OCI-LY7 (cell line): ENCODE measurements at regions not wholly inside any gene's neighbourhood (a gene's known extent, or its start where the extent isn't known, plus 50 kb on each side); places are given as distances from the start of the nearest gene placed in this dataset.
A peak's percentile ranks its signal among the peaks of the same experiment; 100 is the strongest.

Experiments used
- BruUV-seq: library from RNA; stranded (reverse); fragments of 400-500 nt; replicated peaks from 2 replicates; lab custom pipeline; 2021; lab: Mats Ljungman, UMichigan
- CTCF ChIA-PET: fragments of 300-600 bp; sonication (Branson Sonifier 250); formaldehyde crosslinking; loops from one replicate; lab custom pipeline; 2022; ENCODE audit warnings: antibody characterized with exemption; ENCODE audit not compliant: unreplicated experiment; lab: Charles Lee
- POLR2A ChIA-PET: fragments of 300-600 bp; sonication (Branson Sonifier 250); formaldehyde crosslinking; loops from one replicate; lab custom pipeline; 2022; ENCODE audit warnings: antibody characterized with exemption; lab: Charles Lee
- DNase-seq: peaks from one replicate; pipeline ENCODE4 v3.0.0-alpha.2; 2015; ENCODE audit warnings: low spot score
- H2AFZ ChIP-seq: fragments of 200-600 bp; sonication (generic), shearing (Covaris generic); 2 replicates; pipeline ENCODE4 v1.6.1; 2014; ENCODE audit warnings: mild to moderate bottlenecking, antibody characterized with exemption, low read length, moderate library complexity
- H3K27ac ChIP-seq: fragments of 200-600 bp; sonication (generic); 2 replicates; pipeline ENCODE4 v1.5.1; 2014; ENCODE audit warnings: mixed run types, low read depth, mild to moderate bottlenecking, moderate library complexity, low read length, inconsistent platforms; ENCODE audit not compliant: poor library complexity, severe bottlenecking
- H3K36me3 ChIP-seq: fragments of 200-600 bp; sonication (generic); 2 replicates; pipeline ENCODE4 v1.6.1; 2014; ENCODE audit warnings: mild to moderate bottlenecking, antibody characterized with exemption, low read length, moderate library complexity, mixed read lengths; ENCODE audit not compliant: insufficient read depth
- H3K4me1 ChIP-seq: fragments of 200-600 bp; sonication (generic); 2 replicates; pipeline ENCODE4 v1.5.1; 2014; ENCODE audit warnings: mild to moderate bottlenecking, low read length; ENCODE audit not compliant: insufficient read depth, poor library complexity, severe bottlenecking
- H3K4me2 ChIP-seq: fragments of 200-600 bp; sonication (generic); 2 replicates; pipeline ENCODE4 v1.6.1; 2014; ENCODE audit warnings: mild to moderate bottlenecking, low read length
- H3K4me3 ChIP-seq: fragments of 200-600 bp; sonication (generic); 2 replicates; pipeline ENCODE4 v1.5.1; 2014; ENCODE audit warnings: mild to moderate bottlenecking, low read depth, low read length; ENCODE audit not compliant: poor library complexity, severe bottlenecking
- H3K79me2 ChIP-seq: fragments of 200-600 bp; sonication (generic); 2 replicates; pipeline ENCODE4 v1.6.1; 2016; ENCODE audit warnings: low read depth, mild to moderate bottlenecking, low read length, moderate library complexity, mixed read lengths; ENCODE audit not compliant: insufficient read depth
- H3K9me2 ChIP-seq: fragments of 200-600 bp; sonication (generic); 2 replicates; pipeline ENCODE4 v1.6.1; 2016; ENCODE audit warnings: mild to moderate bottlenecking, low read length, mixed read lengths; ENCODE audit not compliant: insufficient read depth
- H3K9me3 ChIP-seq: fragments of 200-600 bp; sonication (generic); 2 replicates; pipeline ENCODE4 v1.6.1; 2014; ENCODE audit warnings: mild to moderate bottlenecking, mixed run types, low read length, mixed read lengths
- H4K20me1 ChIP-seq: fragments of 200-600 bp; sonication (generic); 2 replicates; pipeline ENCODE4 v1.6.1; 2014; ENCODE audit warnings: mild to moderate bottlenecking, antibody characterized with exemption, low read length, moderate library complexity, mixed read lengths; ENCODE audit not compliant: insufficient read depth
- CTCF ChIP-seq: fragments of 200-600 bp; sonication (generic); conservative IDR thresholded peaks from 2 replicates; pipeline ENCODE4 v1.5.1; 2014; ENCODE audit warnings: mild to moderate bottlenecking, antibody characterized with exemption, low read length, moderate library complexity, mixed read lengths
- EZH2phosphoT487 ChIP-seq: fragments of 200-600 bp; sonication (generic); IDR thresholded peaks from 2 replicates; pipeline ENCODE4 v1.6.1; 2018; ENCODE audit warnings: low read depth, borderline replicate concordance, mild to moderate bottlenecking, mixed run types, antibody characterized with exemption, low read length, moderate library complexity, mixed read lengths
- intact Hi-C: fragments of 100-400 bp; cut with micrococcal nuclease; formaldehyde crosslinking; loops from one replicate; pipeline ENCODE4 v1.10.0; 2022; ENCODE audit not compliant: unreplicated experiment

- no TSS peak for BruUV-seq
- no peak overlapping the region for H2AFZ ChIP-seq
- CTCF ChIA-PET: interaction anchor here (1.4 to 1.6 kb wide), 2 partner anchors 9 to 10 kb away, joined by 5 to 6 read pairs; no protein-coding TSS in a partner anchor
These were observed 522.6 kb downstream of the CMPK2 start for GRCh38 chr2:6343076-6343475.

GRCh38 chr2:6352247-6352646 lies 513.5 kb downstream of the CMPK2 start:
- peaks cover 99% of the 10 kb centered on the region for H3K4me1 ChIP-seq
- H3K4me2 ChIP-seq: peak overlapping the region; percentile 64
- ChIA-PET CTCF (interaction anchor here (1.1 kb wide), 2 partner anchors 9 to 12 kb away, joined by 3 to 6 read pairs; no protein-coding TSS in a partner anchor), POLR2A (interaction anchor here (0.7 to 2.5 kb wide), 5 partner anchors 10 to 445 kb away, joined by 3 to 95 read pairs (median 3); no protein-coding TSS in a partner anchor)
- BruUV-seq: no TSS peak
- peak; percentile 92 for DNase-seq
- H4K20me1 ChIP-seq: no peaks in the 10 kb centered on the region
- H3K79me2 ChIP-seq: no peaks in the 10 kb centered on the region
- H3K36me3 ChIP-seq: peaks cover 10% of the 10 kb centered on the region
- TF ChIP-seq CTCF (no peak), EZH2phosphoT487 (no peak)
- intact Hi-C loops: loop anchor here (1.0 to 10.0 kb wide), 3 partner anchors 9 to 475 kb away; no protein-coding TSS in a partner anchor
- no peaks in the 10 kb centered on the region for H3K9me2 ChIP-seq
- peak overlapping the region; percentile 81 for H2AFZ ChIP-seq
- H3K27ac ChIP-seq: peak overlapping the region; percentile 90
- H3K4me3 ChIP-seq: peak overlapping the region; percentile 19
- peaks cover 15% of the 10 kb centered on the region; the same call in 1 of the 2 replicates for H3K9me3 ChIP-seq

More at GRCh38 chr2:6343076-6343475, 522.6 kb downstream of the CMPK2 start:
- Histone ChIP-seq H3K79me2 (peaks cover 41% of the 10 kb centered on the region), H4K20me1 (no peaks in the 10 kb centered on the region), H3K36me3 (peaks cover 12% of the 10 kb centered on the region), H3K4me1 (peaks cover 98% of the 10 kb centered on the region), H3K27ac (peak overlapping the region; percentile 98), H3K4me3 (peak overlapping the region; percentile 70), H3K9me2 (no peaks in the 10 kb centered on the region), H3K9me3 (peaks cover under 1% of the 10 kb centered on the region; the same call in 1 of the 2 replicates), H3K4me2 (peak overlapping the region; percentile 72)
- peak; percentile 94 for DNase-seq
- intact Hi-C loops: loop anchor here (1.0 to 2.0 kb wide), 5 partner anchors 9 to 646 kb away; no protein-coding TSS in a partner anchor
- POLR2A ChIA-PET: interaction anchor here (0.6 to 11.3 kb wide), 20 partner anchors 10 to 709 kb away, joined by 3 to 285 read pairs (median 4); no protein-coding TSS in a partner anchor
- TF ChIP-seq CTCF: no peak; the same call in 1 of the 2 replicates
- no peak for TF ChIP-seq EZH2phosphoT487
